ENCODE measurements at regions not wholly inside any gene's neighbourhood (a gene's known extent, or its start where the extent isn't known, plus 50 kb on each side); places are given as distances from the start of the nearest gene placed in this dataset.

GRCh38 chr21:35428489-35428888 is 379.4 kb upstream of the RUNX1 start:
- ChIA-PET POLR2A (no interaction called here), CTCF (interaction anchor here (0.9 to 1.2 kb wide), 2 partner anchors 269 to 412 kb away, joined by 3 read pairs; no protein-coding TSS in a partner anchor)
- Histone ChIP-seq H3K9me3 (ENCODE audit: control insufficient read depth, insufficient read depth, low read depth, low read length) (no peaks in the 10 kb centered on the region), H3K4me1 (ENCODE audit: control insufficient read depth, insufficient read depth, low read length) (no peaks in the 10 kb centered on the region), H3K36me3 (ENCODE audit: control insufficient read depth in 2 of 2, insufficient read depth in 1 of 2, low read length in 2 of 2) (no peaks in the 10 kb centered on the region), H3K4me3 (ENCODE audit: low read depth, low read length) (no peak overlapping the region), H3K27ac (ENCODE audit: extremely low read depth, low read depth, low read length) (no peak overlapping the region)
- TF ChIP-seq EGR2 (tag by site-specific recombination; IDR thresholded peaks at IDR 0.05; ENCODE audit: low read depth) (no peak), ATF2 (tag by site-specific recombination; IDR thresholded peaks at IDR 0.05; ENCODE audit: low read depth) (no peak), SCRT1 (tag by site-specific recombination; IDR thresholded peaks at IDR 0.05; ENCODE audit: borderline replicate concordance) (no peak), ZNF488 (tag by site-specific recombination; IDR thresholded peaks at IDR 0.05) (no peak), ZNF140 (tag by site-specific recombination; IDR thresholded peaks at IDR 0.05) (no peak), ZNF280D (tag by site-specific recombination; IDR thresholded peaks at IDR 0.05) (no peak), GFI1B (tag by site-specific recombination; IDR thresholded peaks at IDR 0.05) (no peak), KLF8 (tag by site-specific recombination; IDR thresholded peaks at IDR 0.05) (no peak), ZNF18 (tag by site-specific recombination; IDR thresholded peaks at IDR 0.05) (no peak), MZF1 (tag by site-specific recombination; IDR thresholded peaks at IDR 0.05; ENCODE audit: borderline replicate concordance) (no peak), INSM2 (tag by site-specific recombination; IDR thresholded peaks at IDR 0.05) (no peak), ZNF26 (tag by site-specific recombination; IDR thresholded peaks at IDR 0.05) (no peak), WT1 (tag by site-specific recombination; IDR thresholded peaks at IDR 0.05) (no peak), ZNF596 (tag by site-specific recombination; IDR thresholded peaks at IDR 0.05) (no peak), PRDM1 (tag by site-specific recombination; IDR thresholded peaks at IDR 0.05) (no peak), ZBTB10 (tag by site-specific recombination; IDR thresholded peaks at IDR 0.05) (no peak), AEBP2 (tag by site-specific recombination; IDR thresholded peaks at IDR 0.05; ENCODE audit: borderline replicate concordance) (no peak), ZNF274 (IDR thresholded peaks at IDR 0.05; ENCODE audit: low read length) (no peak), ZNF274 (tag by site-specific recombination; IDR thresholded peaks at IDR 0.05; ENCODE audit: borderline replicate concordance) (no peak), ZNF19 (tag by site-specific recombination; IDR thresholded peaks at IDR 0.05; ENCODE audit: low read depth) (no peak)

All from HEK293 (cell line).